H1 (cell line): ENCODE measurements at regions not wholly inside any gene's neighbourhood (a gene's known extent, or its start where the extent isn't known, plus 50 kb on each side); places are given as distances from the start of the nearest gene placed in this dataset.

ENCODE experiments used
- CTCF ChIA-PET: fragments of 300-600 bp; sonication (Branson Sonifier 250); formaldehyde crosslinking; loops from one replicate; lab custom pipeline; 2021; ENCODE audit not compliant: partially characterized antibody; lab: Charles Lee
- POLR2A ChIA-PET: fragments of 300-600 bp; sonication (Branson Sonifier 250); formaldehyde crosslinking; loops from one replicate; lab custom pipeline; 2021; ENCODE audit warnings: inconsistent platforms; ENCODE audit not compliant: partially characterized antibody; lab: Charles Lee
- DNase-seq, 2 experiments: peaks; one replicate each; pipeline versions ENCODE4 v3.0.0 to v3.0.0-alpha.2; 2010 to 2022; ENCODE audit warnings: low spot score in 2 of 2, low read depth in 1 of 2, mixed read lengths in 1 of 2
- FAIRE-seq: peaks from 2 replicates; lab custom pipeline; 2011; peaks lifted over from hg19 to GRCh38; lab: Jason Lieb, UNC
- H2AFZ ChIP-seq: 2 replicates; pipeline ENCODE4 v1.8.1; 2012; ENCODE audit warnings: low read length, inconsistent platforms
- H2AK5ac ChIP-seq: 2 replicates; pipeline ENCODE4 v1.6.1; 2013; ENCODE audit warnings: low read depth, low read length
- H2BK120ac ChIP-seq: replicated peaks from 2 replicates; pipeline ENCODE3; 2013; ENCODE audit warnings: low read depth, low read length, inconsistent platforms
- H2BK12ac ChIP-seq: 2 replicates; pipeline ENCODE4 v1.6.1; 2013; ENCODE audit warnings: low read depth, low read length
- H2BK15ac ChIP-seq: 2 replicates; pipeline ENCODE4 v1.6.1; 2013; ENCODE audit warnings: low read length
- H2BK20ac ChIP-seq: 2 replicates; pipeline ENCODE4 v1.6.1; 2013; ENCODE audit warnings: low read length
- H2BK5ac ChIP-seq: 2 replicates; pipeline ENCODE4 v1.6.1; 2013; ENCODE audit warnings: low read depth, low read length
- H3K14ac ChIP-seq: 2 replicates; pipeline ENCODE4 v1.6.1; 2013; ENCODE audit warnings: inconsistent platforms; ENCODE audit not compliant: insufficient read length
- H3K18ac ChIP-seq: 2 replicates; pipeline ENCODE4 v1.6.1; 2013; ENCODE audit warnings: low read length; ENCODE audit errors: extremely low read depth
- H3K23ac ChIP-seq: 2 replicates; pipeline ENCODE4 v1.6.1; 2013; ENCODE audit warnings: inconsistent platforms; ENCODE audit not compliant: insufficient read length
- H3K23me2 ChIP-seq: 2 replicates; pipeline ENCODE4 v1.6.1; 2013; ENCODE audit warnings: low read depth, low read length
- H3K27ac ChIP-seq: 2 replicates; pipeline ENCODE4 v1.6.1; 2011; ENCODE audit warnings: low read depth, low read length, inconsistent platforms
- H3K27me3 ChIP-seq, 4 experiments: replicated peaks in 1 of 4; 1 replicate in 1 of 4; 2 replicates in 3 of 4; pipeline versions ENCODE4 v1.6.1 to v1.8.1; 2011 to 2013; ENCODE audit warnings: low read length in 3 of 4, mild to moderate bottlenecking in 3 of 4, inconsistent platforms in 2 of 4, mixed read lengths in 2 of 4, moderate library complexity in 1 of 4; ENCODE audit not compliant: control insufficient read depth in 3 of 4, insufficient read depth in 3 of 4; ENCODE audit errors: extremely low read depth in 1 of 4
- H3K36me3 ChIP-seq, 4 experiments: 2 replicates each; pipeline versions ENCODE4 v1.6.1 to v1.8.1; 2011 to 2013; ENCODE audit warnings: mild to moderate bottlenecking in 4 of 4, low read length in 3 of 4, moderate library complexity in 2 of 4, control low read depth in 1 of 4, inconsistent platforms in 1 of 4; ENCODE audit not compliant: insufficient read depth in 4 of 4, control insufficient read depth in 2 of 4
- H3K4ac ChIP-seq: replicated peaks from 2 replicates; pipeline ENCODE3; 2013; ENCODE audit warnings: low read length, low read depth, mixed read lengths, inconsistent platforms; ENCODE audit not compliant: insufficient read length
- H3K4me1 ChIP-seq, 4 experiments: replicated peaks in 1 of 4; 1 replicate in 1 of 4; 2 replicates in 3 of 4; pipeline versions ENCODE4 v1.6.1 to v1.8.1; 2011 to 2013; ENCODE audit warnings: low read length in 3 of 4, inconsistent platforms in 2 of 4, mixed read lengths in 1 of 4; ENCODE audit not compliant: insufficient read depth in 4 of 4, control insufficient read depth in 3 of 4
- H3K4me2 ChIP-seq, 2 experiments: 2 replicates each; pipeline versions ENCODE4 v1.6.1 to v1.8.1; 2011 to 2013; ENCODE audit warnings: low read depth in 2 of 2, low read length in 2 of 2, control low read depth in 1 of 2, inconsistent platforms in 1 of 2, mild to moderate bottlenecking in 1 of 2; ENCODE audit not compliant: insufficient read depth in 1 of 2
- H3K4me3 ChIP-seq, 4 experiments: fragments of 200-600, 300-600 bp in 1 of 4; sonication (generic), shearing (Covaris generic), sonication (Bioruptor Twin) in 1 of 4; 2 replicates each; pipeline versions ENCODE4 v1.5.1 to v1.8.1; 2011 to 2016; ENCODE audit warnings: low read length in 4 of 4, low read depth in 3 of 4, control low read depth in 2 of 4, inconsistent platforms in 2 of 4, mild to moderate bottlenecking in 2 of 4, mixed read lengths in 1 of 4, moderate library complexity in 1 of 4; ENCODE audit not compliant: insufficient read depth in 2 of 4; ENCODE audit errors: extremely low read depth in 1 of 4
- H3K56ac ChIP-seq: replicated peaks from 2 replicates; pipeline ENCODE3; 2013; ENCODE audit warnings: low read depth, mild to moderate bottlenecking, mixed read lengths, low read length, inconsistent platforms; ENCODE audit not compliant: insufficient read length
- H3K79me1 ChIP-seq: 2 replicates; pipeline ENCODE4 v1.6.1; 2013; ENCODE audit warnings: low read depth, low read length, control low read depth
- H3K79me2 ChIP-seq, 2 experiments: 2 replicates each; pipeline versions ENCODE4 v1.6.1 to v1.8.1; 2012 to 2013; ENCODE audit warnings: low read length in 2 of 2, mild to moderate bottlenecking in 2 of 2, inconsistent platforms in 1 of 2; ENCODE audit not compliant: insufficient read depth in 2 of 2, control insufficient read depth in 1 of 2
- H3K9ac ChIP-seq, 4 experiments: replicated peaks in 1 of 4; 1 replicate in 1 of 4; 2 replicates in 3 of 4; pipeline versions ENCODE4 v1.6.1 to v1.8.1; 2011 to 2013; ENCODE audit warnings: low read depth in 3 of 4, low read length in 3 of 4, control low read depth in 2 of 4, mild to moderate bottlenecking in 2 of 4, moderate library complexity in 2 of 4, inconsistent platforms in 1 of 4; ENCODE audit errors: extremely low read depth in 1 of 4
- H3K9me3 ChIP-seq, 2 experiments: 2 replicates each; pipeline versions ENCODE4 v1.6.1 to v1.8.1; 2012 to 2013; ENCODE audit warnings: mild to moderate bottlenecking in 2 of 2, moderate library complexity in 2 of 2, control low read depth in 1 of 2, inconsistent platforms in 1 of 2, low read depth in 1 of 2, low read length in 1 of 2, mixed read lengths in 1 of 2; ENCODE audit not compliant: insufficient read depth in 2 of 2
- H4K20me1 ChIP-seq, 2 experiments: replicated peaks in 1 of 2; 2 replicates each; pipeline versions ENCODE3 to v1.8.1; 2011 to 2013; ENCODE audit warnings: inconsistent platforms in 2 of 2, low read length in 2 of 2, mild to moderate bottlenecking in 1 of 2; ENCODE audit not compliant: insufficient read depth in 2 of 2, control insufficient read depth in 1 of 2
- H4K5ac ChIP-seq: 2 replicates; pipeline ENCODE4 v1.6.1; 2013; ENCODE audit warnings: low read length, low read depth, mixed read lengths, inconsistent platforms; ENCODE audit not compliant: insufficient read length
- H4K8ac ChIP-seq: 2 replicates; pipeline ENCODE4 v1.8.0; 2013; ENCODE audit warnings: mild to moderate bottlenecking, moderate library complexity, low read length, inconsistent platforms; ENCODE audit not compliant: insufficient read depth; ENCODE audit errors: extremely low read depth
- H4K91ac ChIP-seq: replicated peaks from 2 replicates; pipeline ENCODE3; 2013; ENCODE audit warnings: low read length, mixed read lengths, inconsistent platforms; ENCODE audit not compliant: insufficient read length
- ATF2 ChIP-seq: IDR thresholded peaks from 2 replicates; pipeline ENCODE4 v1.6.1; 2012; ENCODE audit warnings: low read length, inconsistent platforms
- EZH2 ChIP-seq: fragments of 200-600 bp; sonication (generic); IDR thresholded peaks from 2 replicates; pipeline ENCODE4 v1.7.1; 2012; ENCODE audit warnings: low read depth, mild to moderate bottlenecking, moderate library complexity, low read length, inconsistent platforms; ENCODE audit not compliant: severe bottlenecking
- MAFK ChIP-seq: IDR thresholded peaks from 2 replicates; pipeline ENCODE4 v1.6.1; 2012; ENCODE audit warnings: low read depth, mild to moderate bottlenecking, improper control_type of control experiment, low read length
- NRF1 ChIP-seq: IDR thresholded peaks from 2 replicates; pipeline ENCODE4 v1.6.1; 2011; ENCODE audit warnings: mild to moderate bottlenecking, low read depth, low read length, improper control_type of control experiment
- POLR2A ChIP-seq, 2 experiments: IDR thresholded peaks; 1 replicate in 1 of 2; 2 replicates in 1 of 2; pipeline ENCODE4 v1.6.1; 2011; ENCODE audit warnings: low read depth in 2 of 2, low read length in 2 of 2, mild to moderate bottlenecking in 2 of 2; ENCODE audit errors: control extremely low read depth in 1 of 2
- WGBS, 2 experiments: shearing (Covaris generic) in 1 of 2; methylation state at CpG; one replicate each; pipeline versions ENCODE4 v1.1.6 to v1.1.7; 2013 to 2015; ENCODE audit warnings: low lambda C conversion rate in 2 of 2, mixed read lengths in 2 of 2, inconsistent platforms in 1 of 2, low coverage in 1 of 2, missing lambda C conversion rate in 1 of 2; ENCODE audit not compliant: insufficient replicate concordance in 2 of 2, insufficient coverage in 1 of 2, insufficient read length in 1 of 2; ENCODE audit errors: extremely low coverage in 1 of 2, missing lambda C conversion rate in 1 of 2; 5-methylcytosine and 5-hydroxymethylcytosine counted together

GRCh38 chr10:78173360-78174015, 139.8 kb downstream of the RPS24 start:
- H2BK15ac ChIP-seq, result no peak overlapping the region
- H3K9ac ChIP-seq, result no peak overlapping the region
- H2BK20ac ChIP-seq, result no peak overlapping the region
- no peaks in the 10 kb centered on the region for H3K79me1 ChIP-seq
- H3K18ac ChIP-seq, result no peak overlapping the region
- H3K23me2 ChIP-seq, result no peaks in the 10 kb centered on the region
- FAIRE-seq (no peak), DNase-seq (no peak)
- H3K36me3 ChIP-seq, result no peaks in the 10 kb centered on the region
- H2BK5ac ChIP-seq, result no peak overlapping the region
- 87% methylated on average over 6 of the region's 6 CpGs; no CpG with 5 or more reads in 1 of the 2 experiments for WGBS, 2 experiments
- POLR2A ChIA-PET, result no interaction called here
- no peak overlapping the region for H3K4ac ChIP-seq
- H3K27ac ChIP-seq, result no peak overlapping the region
- H3K56ac ChIP-seq, result no peak overlapping the region
- H3K14ac ChIP-seq, result no peak overlapping the region
- no peak overlapping the region for H2BK12ac ChIP-seq
- no peaks in the 10 kb centered on the region for H3K27me3 ChIP-seq
- H2AFZ ChIP-seq, result no peak overlapping the region
- 0 out of 2 replicates have a peak overlapping the region, but pooled peaks have one; percentile 4 for H4K8ac ChIP-seq
- H3K4me3 ChIP-seq, result no peak overlapping the region
- H3K9me3 ChIP-seq, result no peaks in the 10 kb centered on the region
- CTCF ChIA-PET, result interaction anchor here (1.6 to 7.9 kb wide), 2 partner anchors 47 to 127 kb away, joined by 3 to 80 read pairs; no protein-coding TSS in a partner anchor
- H3K23ac ChIP-seq, result no peak overlapping the region
- no peak overlapping the region for H2BK120ac ChIP-seq
- no peaks in the 10 kb centered on the region for H3K79me2 ChIP-seq
- no peaks in the 10 kb centered on the region for H4K20me1 ChIP-seq
- no peak overlapping the region for H3K4me2 ChIP-seq
- H3K4me1 ChIP-seq, result peaks cover 4 to 17% (median 13%) of the 10 kb centered on the region in 4 experiments
- H4K91ac ChIP-seq, result no peak overlapping the region
- H4K5ac ChIP-seq, result no peak overlapping the region
- no peak overlapping the region for H2AK5ac ChIP-seq
- no peak for TF ChIP-seq POLR2A (IDR thresholded peaks at IDR 0.05; ENCODE audit: control extremely low read depth in 1 of 2, low read depth in 2 of 2, low read length in 2 of 2)
- TF ChIP-seq NRF1, result no peak
- no peak for TF ChIP-seq ATF2
- TF ChIP-seq EZH2, result no peak
- TF ChIP-seq MAFK, result no peak
